ENCODE measurements at regions not wholly inside any gene's neighbourhood (a gene's known extent, or its start where the extent isn't known, plus 50 kb on each side); places are given as distances from the start of the nearest gene placed in this dataset.

- no peak for TF ChIP-seq CTCF (IDR thresholded peaks at IDR 0.05)
- TF ChIP-seq EP300 (IDR thresholded peaks at IDR 0.05): no peak
- no peak for TF ChIP-seq POLR2A (IDR thresholded peaks at IDR 0.05)
Observed at GRCh38 chr5:100970646-100971255, 67.7 kb upstream of the ST8SIA4 start.
